ENCODE measurements at regions not wholly inside any gene's neighbourhood (a gene's known extent, or its start where the extent isn't known, plus 50 kb on each side); places are given as distances from the start of the nearest gene placed in this dataset.
"Not testable (repeated sequence)": the region's sequence is repeated elsewhere in the genome, so short reads cannot be mapped to it uniquely, and the experiment has no call there.

GRCh38 chr16:27645396-27645795 is 95.5 kb downstream of the KATNIP start:
- intact Hi-C loops (cut with micrococcal nuclease), result no loop called here
- no peak for DNase-seq
- Mint-ChIP-seq H3K4me1 (no peaks in the 10 kb centered on the region), H3K27me3 (no peaks in the 10 kb centered on the region), H3K9me3 (no peaks in the 10 kb centered on the region), H3K4me3 (no peak overlapping the region), H3K27ac (no peak overlapping the region), H3K36me3 (ENCODE audit: low read depth) (no peaks in the 10 kb centered on the region)

- H3K4me1 Mint-ChIP-seq, result no peaks in the 10 kb centered on the region
- intact Hi-C loops (cut with micrococcal nuclease), result no loop called here
- no peak overlapping the region for H3K4me3 Mint-ChIP-seq
- DNase-seq, result no peak
- H3K27ac Mint-ChIP-seq, result no peak overlapping the region
- H3K36me3 Mint-ChIP-seq (ENCODE audit: low read depth), result no peaks in the 10 kb centered on the region
- H3K27me3 Mint-ChIP-seq, result no peaks in the 10 kb centered on the region
- H3K9me3 Mint-ChIP-seq, result no peaks in the 10 kb centered on the region
Measured at GRCh38 chr16:27646806-27647205, 96.9 kb downstream of the KATNIP start.

- Mint-ChIP-seq H3K4me3 (no peak overlapping the region), H3K4me1 (no peaks in the 10 kb centered on the region), H3K27ac (no peak overlapping the region), H3K36me3 (ENCODE audit: low read depth) (no peaks in the 10 kb centered on the region), H3K27me3 (no peaks in the 10 kb centered on the region), H3K9me3 (no peaks in the 10 kb centered on the region)
- intact Hi-C loops (cut with micrococcal nuclease), result no loop called here
- DNase-seq, result no peak
Measured at GRCh38 chr16:27649021-27649420, 99.1 kb downstream of the KATNIP start.

GRCh38 chr16:27650073-27650701 is 100.2 kb downstream of the KATNIP start:
- Mint-ChIP-seq H3K9me3 (no peaks in the 10 kb centered on the region), H3K4me3 (no peak overlapping the region), H3K4me1 (no peaks in the 10 kb centered on the region), H3K27ac (no peak overlapping the region), H3K36me3 (ENCODE audit: low read depth) (no peaks in the 10 kb centered on the region), H3K27me3 (no peaks in the 10 kb centered on the region)
- no peak for DNase-seq
- intact Hi-C loops (cut with micrococcal nuclease), result no loop called here

- H3K36me3 Mint-ChIP-seq (ENCODE audit: low read depth), result no peaks in the 10 kb centered on the region
- DNase-seq, result no peak
- no peak overlapping the region for H3K27ac Mint-ChIP-seq
- H3K9me3 Mint-ChIP-seq, result no peaks in the 10 kb centered on the region
- H3K27me3 Mint-ChIP-seq, result no peaks in the 10 kb centered on the region
- no peak overlapping the region for H3K4me3 Mint-ChIP-seq
- intact Hi-C loops (cut with micrococcal nuclease), result no loop called here
- H3K4me1 Mint-ChIP-seq, result no peaks in the 10 kb centered on the region
Measured at GRCh38 chr16:27651301-27651700, 101.4 kb downstream of the KATNIP start.

GRCh38 chr16:27657811-27658210 is 107.9 kb downstream of the KATNIP start:
- intact Hi-C loops (cut with micrococcal nuclease), result no loop called here
- Mint-ChIP-seq H3K4me3 (no peak overlapping the region), H3K9me3 (no peaks in the 10 kb centered on the region), H3K27me3 (no peaks in the 10 kb centered on the region), H3K27ac (no peak overlapping the region), H3K36me3 (ENCODE audit: low read depth) (no peaks in the 10 kb centered on the region), H3K4me1 (no peaks in the 10 kb centered on the region)
- no peak for DNase-seq

GRCh38 chr16:27660507-27660906 is 110.6 kb downstream of the KATNIP start:
- Mint-ChIP-seq H3K4me1 (no peaks in the 10 kb centered on the region), H3K4me3 (no peak overlapping the region), H3K9me3 (no peaks in the 10 kb centered on the region), H3K27ac (no peak overlapping the region), H3K27me3 (no peaks in the 10 kb centered on the region), H3K36me3 (ENCODE audit: low read depth) (no peaks in the 10 kb centered on the region)
- no peak for DNase-seq
- intact Hi-C loops (cut with micrococcal nuclease), result no loop called here

- H3K27me3 Mint-ChIP-seq; H3K9me3 Mint-ChIP-seq; intact Hi-C loops (cut with micrococcal nuclease); DNase-seq; H3K27ac Mint-ChIP-seq; H3K36me3 Mint-ChIP-seq (ENCODE audit: low read depth); H3K4me1 Mint-ChIP-seq; H3K4me3 Mint-ChIP-seq: not testable (repeated sequence)
Measured at GRCh38 chr16:27663235-27663634, 113.3 kb downstream of the KATNIP start.

- H3K9me3 Mint-ChIP-seq, result peaks cover 3% of the 10 kb centered on the region
- H3K4me1 Mint-ChIP-seq, result no peaks in the 10 kb centered on the region
- H3K27ac Mint-ChIP-seq, result no peak overlapping the region
- intact Hi-C loops (cut with micrococcal nuclease), result no loop called here
- no peak for DNase-seq
- H3K4me3 Mint-ChIP-seq, result no peak overlapping the region
- no peaks in the 10 kb centered on the region for H3K27me3 Mint-ChIP-seq
- no peaks in the 10 kb centered on the region for H3K36me3 Mint-ChIP-seq (ENCODE audit: low read depth)
Measured at GRCh38 chr16:27665881-27666280, 115.9 kb downstream of the KATNIP start.

- intact Hi-C loops (cut with micrococcal nuclease), result no loop called here
- Mint-ChIP-seq H3K4me3 (no peak overlapping the region), H3K4me1 (no peaks in the 10 kb centered on the region), H3K36me3 (ENCODE audit: low read depth) (no peaks in the 10 kb centered on the region), H3K27me3 (no peaks in the 10 kb centered on the region), H3K27ac (no peak overlapping the region), H3K9me3 (peaks cover 3% of the 10 kb centered on the region)
- DNase-seq, result no peak
Measured at GRCh38 chr16:27670071-27670810, 120.3 kb downstream of the KATNIP start.

GRCh38 chr16:27671410-27671809 is 121.5 kb downstream of the KATNIP start:
- Mint-ChIP-seq H3K27ac (no peak overlapping the region), H3K9me3 (peaks cover 3% of the 10 kb centered on the region), H3K4me3 (no peak overlapping the region), H3K27me3 (no peaks in the 10 kb centered on the region), H3K36me3 (ENCODE audit: low read depth) (no peaks in the 10 kb centered on the region), H3K4me1 (no peaks in the 10 kb centered on the region)
- DNase-seq, result no peak
- intact Hi-C loops (cut with micrococcal nuclease), result no loop called here

GRCh38 chr16:27676839-27677238 is 126.9 kb downstream of the KATNIP start:
- Mint-ChIP-seq H3K36me3 (ENCODE audit: low read depth) (peaks cover 2% of the 10 kb centered on the region), H3K27me3 (no peaks in the 10 kb centered on the region), H3K27ac (no peak overlapping the region), H3K4me1 (no peaks in the 10 kb centered on the region), H3K9me3 (no peaks in the 10 kb centered on the region), H3K4me3 (no peak overlapping the region)
- intact Hi-C loops (cut with micrococcal nuclease), result no loop called here
- no peak for DNase-seq

- H3K9me3 Mint-ChIP-seq, result no peaks in the 10 kb centered on the region
- no peak for DNase-seq
- intact Hi-C loops (cut with micrococcal nuclease), result no loop called here
- H3K4me1 Mint-ChIP-seq, result no peaks in the 10 kb centered on the region
- peaks cover 2% of the 10 kb centered on the region for H3K36me3 Mint-ChIP-seq (ENCODE audit: low read depth)
- H3K4me3 Mint-ChIP-seq, result no peak overlapping the region
- no peak overlapping the region for H3K27ac Mint-ChIP-seq
- no peaks in the 10 kb centered on the region for H3K27me3 Mint-ChIP-seq
Measured at GRCh38 chr16:27677263-27677662, 127.3 kb downstream of the KATNIP start.

GRCh38 chr16:27678955-27679354 is 129.0 kb downstream of the KATNIP start:
- intact Hi-C loops (cut with micrococcal nuclease), result no loop called here
- no peak overlapping the region for H3K4me3 Mint-ChIP-seq
- peaks cover 2% of the 10 kb centered on the region for H3K36me3 Mint-ChIP-seq (ENCODE audit: low read depth)
- H3K9me3 Mint-ChIP-seq, result no peaks in the 10 kb centered on the region
- H3K27me3 Mint-ChIP-seq, result no peaks in the 10 kb centered on the region
- DNase-seq, result no peak
- H3K27ac Mint-ChIP-seq, result no peak overlapping the region
- no peaks in the 10 kb centered on the region for H3K4me1 Mint-ChIP-seq

GRCh38 chr16:27679899-27680298 is 130.0 kb downstream of the KATNIP start:
- Mint-ChIP-seq H3K9me3 (no peaks in the 10 kb centered on the region), H3K27me3 (no peaks in the 10 kb centered on the region), H3K4me1 (no peaks in the 10 kb centered on the region), H3K4me3 (no peak overlapping the region), H3K36me3 (ENCODE audit: low read depth) (peaks cover 2% of the 10 kb centered on the region), H3K27ac (no peak overlapping the region)
- no peak for DNase-seq
- intact Hi-C loops (cut with micrococcal nuclease), result no loop called here
